GM19238 (cell line): ENCODE measurements at regions not wholly inside any gene's neighbourhood (a gene's known extent, or its start where the extent isn't known, plus 50 kb on each side); places are given as distances from the start of the nearest gene placed in this dataset.
"Not testable (repeated sequence)": the region's sequence is repeated elsewhere in the genome, so short reads cannot be mapped to it uniquely, and the experiment has no call there.

Source experiments
- DNase-seq: peaks from one replicate; pipeline ENCODE4 v3.0.0; 2011; ENCODE audit warnings: low spot score; ENCODE audit not compliant: insufficient read length

DNA sequence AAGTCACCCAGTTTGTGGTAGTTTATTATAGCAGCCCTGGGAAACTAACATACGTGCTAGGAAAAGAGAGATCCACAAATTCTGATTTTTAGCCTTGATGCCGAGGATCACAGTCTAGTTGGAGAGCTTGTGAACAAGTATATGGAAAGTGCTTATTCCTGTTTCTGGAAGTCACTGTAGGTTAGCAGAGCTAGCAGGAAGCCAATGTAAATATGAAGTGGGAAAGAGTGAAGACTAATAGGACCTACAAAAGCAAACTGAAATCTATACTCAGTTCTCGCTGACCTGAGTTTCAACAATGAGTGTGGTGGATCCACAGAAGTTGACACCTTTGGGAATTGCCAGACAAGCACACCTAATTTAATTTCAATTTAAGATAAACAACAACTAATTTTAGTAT lies 254.9 kb downstream of the PLK2 start:
- no peak for DNase-seq

DNA sequence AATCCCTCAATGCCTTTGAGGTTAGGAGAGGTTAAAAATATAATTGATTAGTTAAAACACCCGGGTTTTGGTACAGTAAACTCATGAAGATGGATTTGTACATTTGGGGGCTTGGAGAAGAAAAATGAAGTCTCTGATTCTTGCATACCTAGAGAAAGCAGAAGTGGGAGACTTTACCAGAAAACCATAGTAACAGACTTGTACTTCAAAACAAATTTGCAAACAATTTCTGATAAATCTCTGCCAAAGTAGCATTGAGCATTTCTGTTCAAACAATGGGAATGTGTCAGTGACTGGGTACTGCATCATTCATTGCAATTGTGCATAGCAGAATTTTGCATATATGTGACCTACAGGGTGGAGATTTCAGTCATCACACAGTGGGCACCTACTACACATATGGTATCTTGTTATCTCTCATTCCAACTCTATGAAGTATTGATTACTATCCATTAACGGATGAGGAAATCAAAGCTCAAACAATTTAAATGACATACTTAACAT lies 256.9 kb downstream of the PLK2 start:
- no peak for DNase-seq

- DNase-seq, result no peak
These were observed 257.8 kb downstream of the PLK2 start for GRCh38 chr5:58201922-58202648.

GRCh38 chr5:58200451-58200850 lies 259.4 kb downstream of the PLK2 start:
- no peak for DNase-seq

DNA sequence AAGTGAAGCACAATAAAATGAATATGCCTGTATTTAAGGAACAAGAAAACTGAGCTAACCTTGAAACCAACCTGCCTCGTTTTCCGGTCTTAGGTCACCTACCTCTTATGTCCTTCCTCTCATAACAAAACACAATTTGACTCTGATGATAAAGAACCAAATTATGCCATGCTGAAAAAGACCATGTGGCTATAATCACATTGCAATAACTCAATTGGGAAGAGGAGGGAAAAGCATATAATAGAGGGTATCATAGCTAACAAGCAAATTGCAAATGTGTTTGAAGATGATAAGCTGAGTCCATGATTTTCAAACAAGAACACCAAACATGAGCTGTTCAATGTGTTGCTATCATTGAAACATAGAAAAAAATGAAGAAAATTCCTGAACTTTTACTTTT lies 260.8 kb downstream of the PLK2 start:
- DNase-seq, result no peak

DNA sequence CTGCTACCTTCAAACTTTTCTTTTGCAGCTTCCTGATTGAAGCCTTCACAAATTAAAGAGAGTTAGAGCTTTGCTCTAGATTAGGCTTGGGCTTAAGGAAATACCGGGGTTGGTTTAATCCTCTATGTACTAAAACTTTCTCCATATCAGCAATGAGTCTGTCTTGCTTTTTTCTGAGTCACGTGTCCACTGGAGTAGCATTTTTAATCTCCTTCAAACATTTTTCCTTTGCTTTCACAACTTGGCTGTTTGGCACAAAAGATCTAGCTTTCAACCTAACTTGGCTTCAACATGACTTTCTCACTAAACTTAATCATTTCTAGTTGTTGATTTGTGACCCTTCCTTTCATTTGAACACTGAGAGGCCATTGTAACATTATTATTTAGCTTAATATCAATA lies 261.6 kb downstream of the PLK2 start:
- DNase-seq, result no peak

DNA sequence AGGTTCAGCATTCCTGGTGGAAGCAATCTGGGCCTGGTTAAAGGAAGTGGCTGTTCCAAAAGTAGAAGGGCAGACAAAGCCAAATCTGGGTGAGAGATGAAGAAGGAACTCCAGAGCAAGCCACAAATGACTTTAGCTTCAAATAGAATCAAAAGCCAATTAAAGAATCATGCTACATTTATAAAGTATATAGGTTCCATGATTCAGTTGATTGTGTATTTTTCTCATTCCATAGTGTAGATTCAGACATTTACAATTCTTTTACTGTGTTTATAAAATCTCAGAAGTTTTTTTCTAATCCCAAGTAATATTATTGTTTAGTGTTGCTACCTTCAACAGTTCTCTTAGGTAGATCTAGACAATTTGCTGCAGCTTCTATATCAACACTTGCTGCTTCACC lies 262.0 kb downstream of the PLK2 start:
- DNase-seq, result no peak

GRCh38 chr5:58191443-58191842 lies 268.4 kb downstream of the PLK2 start:
- DNase-seq, result no peak

DNA sequence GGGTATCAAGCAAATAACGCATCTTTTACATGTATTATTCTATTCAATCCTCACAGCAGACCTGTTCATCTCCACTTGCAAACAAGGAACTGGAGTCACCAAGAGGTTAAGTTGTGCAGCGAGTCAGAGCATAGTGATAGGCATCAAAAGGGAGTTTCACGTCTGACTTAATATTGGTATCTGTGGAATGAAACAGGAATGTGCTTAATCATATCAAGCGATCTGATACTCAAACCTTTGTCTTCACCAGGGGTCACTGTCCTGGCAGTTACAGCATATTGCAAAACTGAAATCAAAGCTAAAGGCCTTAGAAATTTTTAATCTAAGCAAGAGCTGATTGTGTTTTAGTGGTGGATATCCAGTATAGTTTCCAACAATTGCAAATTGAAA lies 271.6 kb downstream of the PLK2 start:
- DNase-seq, result no peak

GRCh38 chr5:58187432-58188261 lies 272.2 kb downstream of the PLK2 start:
- DNase-seq, result no peak

DNA sequence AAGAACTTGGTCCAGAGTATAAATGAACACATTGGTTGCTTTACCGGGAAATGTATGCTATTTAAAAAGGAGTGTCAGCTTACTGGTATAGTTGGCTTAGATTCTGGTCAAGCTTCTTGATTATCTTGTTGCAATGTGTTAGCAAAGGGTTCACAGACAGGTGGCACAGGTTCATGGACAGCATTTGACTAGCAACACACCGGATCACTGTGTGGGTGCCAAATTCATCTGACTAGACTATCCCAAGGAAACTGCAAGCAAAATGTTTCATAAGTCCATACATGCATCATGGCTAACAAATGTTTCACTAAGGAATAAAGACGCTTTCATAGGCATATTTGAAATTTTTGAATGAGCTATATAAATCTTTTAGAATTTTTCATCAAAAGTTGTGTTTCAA lies 274.1 kb downstream of the PLK2 start:
- no peak for DNase-seq

DNA sequence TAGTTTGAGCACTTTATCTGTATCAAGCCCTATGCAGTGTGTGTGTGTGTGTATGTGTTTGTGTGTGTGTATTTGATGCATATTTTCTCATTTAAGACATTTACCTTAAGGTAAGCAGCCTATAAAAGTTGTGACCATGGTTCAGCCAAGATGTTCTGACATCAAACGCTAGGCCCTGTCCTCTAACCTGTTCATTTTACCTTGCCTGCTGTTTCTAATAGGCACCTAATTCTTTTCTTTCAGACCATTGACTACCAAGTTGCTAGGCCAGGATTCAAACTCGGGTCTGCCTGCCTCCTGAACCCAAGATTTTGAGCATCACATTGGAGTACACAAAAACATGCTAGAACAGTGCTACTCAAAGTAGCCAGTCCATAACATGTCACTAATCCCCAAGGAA lies 274.5 kb downstream of the PLK2 start:
- DNase-seq, result no peak

DNA sequence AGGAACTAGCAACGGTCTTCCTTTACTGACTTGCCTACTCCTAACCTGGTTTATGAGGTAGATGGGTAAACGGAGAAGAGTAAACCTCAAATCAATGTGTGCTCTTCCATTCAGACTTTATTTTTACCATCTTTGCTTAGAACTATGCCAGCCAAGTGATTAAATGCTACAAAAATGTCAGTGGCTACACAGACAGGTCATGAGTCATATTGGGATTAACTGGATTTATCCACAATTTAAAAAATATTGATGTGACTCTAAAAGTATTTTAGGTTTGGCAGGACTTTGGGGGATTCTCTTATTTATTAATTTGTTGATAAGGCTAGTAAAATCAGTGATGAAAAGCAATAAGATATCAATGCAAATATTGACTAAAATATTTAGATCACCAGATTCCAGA lies 275.0 kb downstream of the PLK2 start:
- DNase-seq, result no peak

DNA sequence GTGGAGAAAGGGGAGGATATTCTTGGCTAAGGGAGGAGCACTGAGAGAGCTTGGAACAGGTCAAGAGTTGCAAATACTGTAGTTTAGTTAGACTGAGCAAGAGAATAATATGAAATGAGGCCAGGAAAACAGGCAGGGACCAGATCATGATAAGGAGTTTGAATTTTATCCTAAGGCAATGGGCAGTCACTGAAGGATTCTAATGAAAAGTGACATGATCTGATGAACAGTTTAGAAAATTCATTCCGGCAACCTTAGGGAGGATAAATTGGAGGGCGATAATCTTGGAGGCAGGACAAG lies 276.1 kb downstream of the PLK2 start:
- no peak for DNase-seq

DNA sequence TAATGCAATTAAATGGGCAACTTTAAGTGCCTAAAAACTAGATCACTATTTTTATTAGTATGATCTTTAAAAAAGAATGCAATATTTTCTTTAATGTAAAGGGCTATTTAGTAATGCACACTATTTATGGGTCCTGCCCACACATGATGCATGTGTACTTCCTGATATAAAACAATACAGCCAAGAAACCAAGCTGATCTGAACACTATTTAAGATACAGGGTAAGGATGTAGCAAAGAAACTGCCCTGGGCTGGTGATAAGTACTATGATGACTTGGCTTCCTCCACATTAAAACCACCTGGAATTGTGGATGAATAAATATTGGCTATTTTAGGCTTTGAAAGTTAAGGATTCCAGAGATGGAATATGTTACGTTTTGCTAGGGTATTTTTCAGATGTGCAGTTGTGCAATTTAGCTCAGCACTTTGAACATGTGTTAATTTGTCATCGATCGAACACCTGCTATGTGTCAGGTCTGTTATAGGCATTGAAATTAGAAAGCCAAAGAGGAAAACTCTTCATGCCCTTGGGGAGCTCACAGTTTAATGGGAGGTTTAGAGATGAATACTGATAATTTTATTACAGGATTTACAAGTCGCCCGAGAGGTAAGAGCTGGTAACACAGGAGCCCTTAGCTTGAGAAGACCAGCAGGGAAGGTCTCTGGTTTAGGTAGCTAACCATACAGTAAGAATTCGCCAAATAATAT lies 276.7 kb downstream of the PLK2 start:
- no peak for DNase-seq

GRCh38 chr5:58182287-58182841 lies 277.5 kb downstream of the PLK2 start:
- no peak for DNase-seq

GRCh38 chr5:58181578-58182286 lies 278.2 kb downstream of the PLK2 start:
- no peak for DNase-seq

DNA sequence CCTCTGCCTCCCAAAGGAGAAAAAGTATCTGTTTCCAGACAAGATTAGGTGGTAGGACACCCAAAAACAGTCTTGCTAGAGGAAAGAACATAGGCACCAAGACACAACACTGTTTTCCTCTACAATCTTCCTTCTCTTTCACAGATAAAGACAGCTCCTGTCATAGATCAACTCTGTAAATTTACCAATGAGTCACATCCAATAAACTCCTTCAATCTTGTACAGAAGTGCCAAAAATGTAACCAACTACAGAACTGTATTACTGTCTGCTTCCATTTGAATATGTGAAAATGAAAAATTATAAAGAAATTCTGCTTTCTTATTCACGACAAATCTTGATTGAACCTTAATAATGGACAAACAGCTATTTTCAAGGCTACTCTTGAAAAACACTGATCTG lies 286.9 kb downstream of the PLK2 start:
- DNase-seq, result no peak

DNA sequence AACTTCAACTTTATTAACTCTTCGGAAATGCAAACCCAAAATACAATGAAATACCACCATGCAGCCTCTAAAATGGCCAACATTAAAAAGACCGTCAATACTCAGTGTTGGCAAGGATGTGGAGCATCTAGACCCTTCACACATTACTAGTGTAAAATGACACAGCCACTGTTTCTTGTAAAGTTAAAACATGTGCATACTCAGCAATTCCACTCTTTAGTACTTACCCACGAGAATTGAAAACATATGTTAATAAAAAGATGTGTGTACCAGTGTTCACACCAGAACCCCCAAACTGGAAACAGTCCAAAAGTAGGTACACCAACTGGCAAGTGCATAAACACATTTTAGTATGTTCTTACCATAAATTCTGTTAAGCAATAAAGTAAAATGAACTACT lies 294.7 kb downstream of the PLK2 start:
- no peak for DNase-seq

GRCh38 chr5:58161889-58162288 lies 298.0 kb downstream of the PLK2 start:
- not testable (repeated sequence) for DNase-seq

DNA sequence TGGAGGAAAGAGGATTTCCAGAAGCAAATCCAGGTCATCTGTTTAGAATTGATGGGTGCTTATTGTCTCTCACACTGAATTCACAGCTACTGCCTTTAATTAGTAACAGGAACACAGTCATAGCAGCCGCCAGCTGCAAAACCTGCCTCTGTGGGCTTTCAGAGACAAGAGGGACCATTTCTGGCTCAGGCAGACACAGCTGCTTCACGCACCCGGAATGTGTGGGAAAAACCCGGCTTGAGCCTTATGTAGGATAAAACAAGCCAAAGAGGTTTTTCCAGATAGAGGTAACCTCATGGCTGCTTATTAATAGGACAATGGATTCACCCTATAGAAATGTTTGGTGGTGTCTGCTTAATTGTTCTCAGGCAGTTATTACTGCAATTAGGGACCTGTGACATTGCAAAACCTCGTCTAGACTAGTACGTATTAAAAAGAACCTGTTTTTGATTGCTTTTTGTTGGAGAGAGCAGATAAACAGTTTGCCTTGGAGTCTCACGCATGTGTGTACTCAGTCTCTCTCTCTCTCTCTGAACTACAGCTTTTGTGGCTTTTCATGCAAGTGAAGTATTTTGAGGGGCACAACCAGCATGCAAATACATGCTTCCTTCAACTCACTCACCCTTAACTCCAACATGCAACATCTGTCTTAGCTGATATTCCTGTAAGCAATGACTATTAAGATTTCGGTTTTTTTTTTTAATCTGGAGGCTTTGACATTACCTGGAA lies 302.7 kb downstream of the PLK2 start:
- no peak for DNase-seq
